ENCODE measurements at regions not wholly inside any gene's neighbourhood (a gene's known extent, or its start where the extent isn't known, plus 50 kb on each side); places are given as distances from the start of the nearest gene placed in this dataset.

GRCh38 chr3:181660337-181660736, 51.4 kb upstream of the SOX2 start:
- DNase-seq, result no peak

- no peak for DNase-seq
Observed at GRCh38 chr3:181637456-181637855, 74.3 kb upstream of the SOX2 start.

GRCh38 chr3:181637056-181637455, 74.7 kb upstream of the SOX2 start:
- DNase-seq, result no peak

GRCh38 chr3:181635141-181635540, 76.6 kb upstream of the SOX2 start:
- DNase-seq, result no peak

DNA sequence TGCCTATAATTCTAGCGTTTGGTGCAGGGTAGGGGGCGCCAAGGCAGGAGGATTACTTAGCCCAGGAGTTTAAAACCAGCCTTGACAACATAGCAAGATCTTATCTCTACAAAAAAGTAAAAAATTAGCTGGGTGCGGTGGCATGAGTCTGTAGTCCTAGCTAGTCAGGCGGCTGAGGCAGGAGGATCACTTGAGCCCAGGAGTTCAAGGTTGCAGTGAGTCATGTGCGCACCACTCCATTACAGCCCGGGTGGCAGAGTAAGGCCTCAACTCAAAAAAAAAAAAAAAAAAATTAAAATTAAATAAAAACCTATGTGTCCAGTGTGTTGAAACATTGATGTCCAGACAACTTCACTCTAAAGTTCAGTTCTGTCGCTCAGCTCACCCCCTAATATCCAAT, 78.2 kb upstream of the SOX2 start:
- no peak for DNase-seq

DNA sequence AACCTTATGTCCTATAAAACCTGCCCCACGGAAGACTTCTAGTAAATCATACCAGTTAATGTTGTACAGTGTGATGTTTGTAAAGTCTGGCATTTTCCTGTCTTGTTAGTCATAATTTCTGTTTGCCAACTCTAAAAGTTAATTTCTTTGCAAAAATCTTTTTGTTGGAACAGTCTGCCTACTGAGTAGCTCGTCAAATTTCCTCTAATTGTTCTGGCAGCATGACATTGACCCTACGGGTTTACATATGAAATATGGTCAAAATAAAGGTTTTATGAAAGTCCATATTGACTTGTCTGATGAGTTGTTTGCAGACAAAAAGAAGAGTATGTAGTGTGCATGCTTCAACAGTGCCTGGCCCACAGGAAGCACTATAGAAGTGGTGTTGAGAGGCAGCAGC, 79.8 kb upstream of the SOX2 start:
- DNase-seq, result no peak

- no peak for DNase-seq
Observed at GRCh38 chr3:181630853-181631252, 80.9 kb upstream of the SOX2 start.

DNA sequence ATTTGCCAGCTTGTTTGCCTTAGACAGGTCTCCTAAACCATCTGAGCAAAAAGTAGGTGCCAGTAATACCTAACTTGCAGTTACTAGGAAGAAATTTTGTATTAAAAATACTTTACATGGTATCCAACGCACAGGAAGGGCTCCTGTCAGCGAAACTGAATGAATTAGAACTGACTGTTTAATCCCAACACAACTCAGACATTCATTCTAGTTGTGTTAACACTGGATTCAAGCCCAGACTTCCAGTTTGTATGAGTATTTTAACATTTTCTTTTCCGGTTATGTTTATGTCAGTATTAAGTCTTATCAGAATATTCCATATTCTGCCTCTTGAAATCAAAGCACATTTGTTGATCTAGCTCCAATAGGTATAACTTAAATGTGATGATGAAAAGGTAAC, 82.0 kb upstream of the SOX2 start:
- no peak for DNase-seq

GRCh38 chr3:181629029-181629428, 82.7 kb upstream of the SOX2 start:
- no peak for DNase-seq

DNA sequence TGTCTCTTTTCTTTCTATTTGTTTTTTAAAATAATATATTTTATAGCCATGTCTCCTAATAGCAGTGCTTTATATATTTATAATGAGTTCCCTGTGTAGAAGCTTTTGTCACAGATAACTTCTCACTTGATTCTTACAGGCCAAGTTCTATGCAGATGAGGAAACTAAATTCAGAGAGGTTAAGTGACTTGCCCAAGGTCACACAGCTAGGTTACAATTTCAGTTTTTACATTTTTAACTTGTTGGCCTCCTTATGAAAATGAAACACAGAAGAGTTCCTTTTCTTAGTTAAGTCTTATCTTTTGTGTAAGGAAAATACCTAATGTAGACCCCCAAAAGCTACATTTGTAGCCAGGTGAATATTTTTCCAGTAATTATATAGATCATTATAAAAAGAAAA, 83.3 kb upstream of the SOX2 start:
- DNase-seq, result no peak

DNA sequence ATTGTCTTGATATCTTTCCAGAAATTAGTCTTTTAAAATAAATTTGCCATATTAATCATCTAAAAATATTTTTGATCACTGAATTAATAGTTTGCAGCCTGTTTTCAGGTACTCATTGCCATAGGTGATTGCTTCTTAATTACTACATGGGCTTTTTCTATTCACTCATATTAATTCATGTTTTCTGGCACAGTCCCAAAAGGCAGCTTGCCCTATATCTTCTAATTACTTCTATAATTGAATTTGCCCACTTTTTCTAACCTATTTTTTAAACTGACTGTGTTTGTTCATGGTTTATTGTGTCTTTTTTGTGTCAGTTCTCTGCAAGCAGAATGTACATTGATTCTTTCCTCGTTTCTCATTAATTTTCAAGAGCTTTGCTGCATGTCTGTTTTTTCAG, 85.7 kb upstream of the SOX2 start:
- DNase-seq, result no peak

GRCh38 chr3:181623924-181624694, 87.6 kb upstream of the SOX2 start:
- DNase-seq, result peak; percentile 12

GRCh38 chr3:181622365-181622764, 89.4 kb upstream of the SOX2 start:
- DNase-seq, result no peak

DNA sequence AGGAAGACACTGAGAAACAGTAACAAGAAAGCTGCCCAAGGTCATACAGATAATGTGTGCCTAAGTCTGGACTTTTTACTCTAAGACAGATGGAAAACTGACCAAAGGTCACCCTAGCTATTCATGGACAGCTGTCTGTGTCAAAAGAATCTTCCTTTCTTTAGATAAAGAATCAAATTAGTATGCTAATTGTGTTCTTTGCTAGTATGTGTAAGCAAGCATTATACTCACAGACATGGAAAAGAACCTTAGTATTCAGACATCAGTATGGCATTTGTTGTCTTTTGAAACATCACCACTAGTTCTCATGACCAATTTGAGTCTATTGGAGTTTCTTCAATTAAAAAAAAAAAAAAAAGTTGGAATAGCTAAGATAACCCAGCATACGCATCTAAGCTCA, 91.8 kb upstream of the SOX2 start:
- no peak for DNase-seq

DNA sequence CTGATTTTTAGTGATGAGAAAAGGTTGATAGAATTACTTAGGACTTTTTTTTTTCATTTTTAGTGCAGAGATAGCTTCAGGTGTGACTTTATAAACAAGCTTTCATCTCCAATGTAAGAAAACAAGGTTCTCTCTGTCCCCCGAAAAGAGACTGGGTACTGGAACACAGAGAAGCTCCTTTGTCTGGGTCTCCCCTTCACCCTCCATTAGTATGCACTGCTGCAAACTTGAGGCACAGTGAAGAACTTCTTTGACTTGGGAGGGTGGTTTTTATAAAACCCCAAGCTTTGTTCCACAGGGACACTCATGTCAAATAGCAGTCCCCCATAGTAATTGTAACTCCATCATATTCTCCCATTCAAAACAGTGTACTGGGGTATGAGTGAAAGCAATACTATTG, 93.5 kb upstream of the SOX2 start:
- DNase-seq, result no peak

DNA sequence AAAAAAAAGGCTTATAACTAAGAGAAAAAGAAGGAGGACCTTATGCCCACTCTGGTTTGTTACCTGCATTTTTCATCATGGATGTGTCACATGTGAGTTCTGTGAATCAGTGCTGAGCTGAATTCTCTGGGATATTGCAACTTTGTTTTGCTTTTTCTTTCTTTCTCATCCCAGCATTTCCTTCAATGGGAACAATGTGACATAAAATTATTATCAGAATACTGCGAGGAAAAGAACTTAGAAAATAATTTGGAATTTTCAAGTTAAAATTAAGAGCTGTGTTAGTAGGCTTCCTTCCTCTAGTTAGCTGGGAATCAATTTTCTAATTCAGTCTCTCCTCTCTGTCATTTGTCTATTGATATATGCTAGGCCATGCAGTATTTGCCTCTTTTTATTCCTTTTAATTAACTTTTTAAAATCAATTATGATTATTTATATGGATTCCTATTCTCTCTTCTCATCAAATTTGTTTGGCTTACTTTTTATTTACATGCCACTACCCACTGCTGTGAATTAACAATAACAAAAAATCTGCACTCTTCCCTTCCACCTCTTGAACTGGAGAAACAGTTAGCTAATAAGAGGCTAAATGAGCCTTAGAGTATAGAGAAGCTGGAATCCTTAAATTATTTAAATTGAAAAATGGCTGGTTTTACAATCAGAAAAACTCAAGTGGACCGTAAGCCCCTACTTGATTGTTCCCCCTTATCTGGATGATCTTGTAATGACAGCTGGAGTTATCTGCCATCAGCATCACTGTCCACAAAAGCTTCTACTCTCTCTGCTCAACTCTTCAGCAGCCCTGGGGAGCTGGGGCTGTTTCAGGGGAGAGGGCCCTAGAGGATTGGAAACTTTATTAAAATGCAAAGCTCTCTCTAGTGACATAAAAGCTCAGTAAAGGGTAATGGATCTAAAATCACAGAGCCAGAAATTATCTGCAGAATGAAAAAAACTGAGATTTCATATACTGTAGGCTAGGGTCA, 95.3 kb upstream of the SOX2 start:
- no peak for DNase-seq

GRCh38 chr3:181615666-181616065, 96.1 kb upstream of the SOX2 start:
- DNase-seq, result no peak

GRCh38 chr3:181614878-181615277, 96.8 kb upstream of the SOX2 start:
- DNase-seq, result no peak

DNA sequence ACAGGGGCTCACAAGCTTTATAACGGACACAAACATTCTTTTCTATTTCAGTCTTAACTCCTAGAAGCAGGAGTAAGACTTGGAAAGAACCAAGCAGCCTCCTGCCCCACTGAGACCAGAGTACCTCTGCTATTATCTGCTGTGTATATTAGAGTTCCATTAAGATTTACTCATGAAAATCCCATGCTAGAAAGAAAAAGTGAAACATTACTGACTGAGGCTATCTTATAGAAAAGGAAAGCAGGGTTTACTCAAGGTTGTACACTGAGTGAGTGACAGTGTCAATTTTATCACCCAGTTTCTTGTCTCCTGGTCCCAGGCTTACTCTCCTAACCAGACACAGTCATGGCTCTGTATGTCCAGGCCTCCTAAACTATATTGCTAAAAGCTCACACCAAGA, 97.9 kb upstream of the SOX2 start:
- no peak for DNase-seq

DNA sequence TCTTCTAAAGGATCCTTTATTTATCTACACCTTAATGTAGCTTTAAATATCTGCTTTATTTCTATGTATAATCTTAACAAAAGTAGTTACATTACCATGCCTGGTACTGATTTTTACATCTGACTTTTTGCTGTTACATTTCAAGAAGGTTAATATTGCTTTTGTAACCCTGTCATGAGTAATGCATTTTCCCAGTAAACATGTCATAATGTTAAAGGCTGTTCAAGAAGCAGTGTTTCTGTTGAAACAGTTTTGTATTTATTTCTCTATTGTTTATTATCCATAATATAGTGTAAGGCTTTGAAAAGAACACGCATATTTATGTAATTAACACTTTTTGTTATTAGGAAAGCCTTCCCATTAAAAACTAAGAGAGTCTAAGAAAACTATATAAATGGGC, 98.5 kb upstream of the SOX2 start:
- no peak for DNase-seq

GRCh38 chr3:181610973-181611265, 100.8 kb upstream of the SOX2 start:
- no peak for DNase-seq

DNA sequence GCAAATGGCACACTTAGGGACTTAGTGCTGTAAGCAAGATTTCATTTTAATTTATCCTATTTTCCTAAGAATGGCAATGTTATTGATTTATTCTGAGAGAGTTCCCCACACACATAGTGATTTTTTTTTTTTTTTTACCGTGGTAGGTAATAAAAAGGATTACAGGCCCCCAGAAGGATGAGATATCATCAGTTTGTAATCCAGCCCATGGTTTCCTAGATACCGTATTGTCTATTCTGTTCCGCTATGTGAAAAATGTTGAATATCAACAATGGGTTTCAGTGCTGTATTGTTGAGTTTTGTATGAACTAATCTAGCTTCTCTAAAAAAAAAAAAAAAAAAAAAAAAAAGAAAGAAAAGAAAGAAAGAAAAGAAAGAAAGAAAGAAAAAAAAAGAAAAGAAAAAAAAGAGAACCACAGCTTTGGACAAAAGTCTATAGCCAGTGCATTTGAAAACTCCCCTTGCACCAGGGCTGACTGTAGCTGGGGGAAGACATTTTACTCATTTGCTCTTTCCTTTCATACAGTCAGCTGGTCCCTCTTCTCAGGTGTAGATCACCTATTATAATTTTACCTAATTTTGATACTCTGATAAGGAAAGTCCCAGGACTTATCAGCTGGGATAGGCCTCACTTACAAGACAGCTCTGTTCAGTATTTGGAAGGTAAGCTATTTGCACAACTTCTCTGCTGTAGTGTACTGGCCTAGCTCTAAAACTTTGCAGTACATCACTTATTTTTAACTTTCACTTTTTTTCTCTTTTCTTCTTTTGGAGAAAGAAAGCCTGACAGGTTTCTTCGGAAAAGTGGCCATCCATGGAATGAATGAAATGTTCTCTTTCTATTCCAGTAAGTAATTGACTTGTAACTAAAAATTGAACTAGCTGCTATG, 101.4 kb upstream of the SOX2 start:
- no peak for DNase-seq

GRCh38 chr3:181609030-181609767, 102.5 kb upstream of the SOX2 start:
- DNase-seq, result no peak
